HFF-Myc (cell line): ENCODE measurements at regions not wholly inside any gene's neighbourhood (a gene's known extent, or its start where the extent isn't known, plus 50 kb on each side); places are given as distances from the start of the nearest gene placed in this dataset.

Experiments
- DNase-seq: peaks from one replicate; pipeline ENCODE4 v3.0.0-alpha.2; 2011; ENCODE audit warnings: low read depth; ENCODE audit errors: extremely low read depth
- H3K4me3 ChIP-seq: replicated peaks from 2 replicates; pipeline ENCODE4 v1.5.1; 2011; ENCODE audit warnings: low read depth, mild to moderate bottlenecking, control low read depth, low read length
- TF ChIP-seq, protein P1 (sequence below): IDR thresholded peaks from 2 replicates; pipeline ENCODE4 v1.5.1; 2012; ENCODE audit warnings: mild to moderate bottlenecking, low read depth, low read length, control low read depth; ENCODE audit errors: missing control alignments

DNA sequence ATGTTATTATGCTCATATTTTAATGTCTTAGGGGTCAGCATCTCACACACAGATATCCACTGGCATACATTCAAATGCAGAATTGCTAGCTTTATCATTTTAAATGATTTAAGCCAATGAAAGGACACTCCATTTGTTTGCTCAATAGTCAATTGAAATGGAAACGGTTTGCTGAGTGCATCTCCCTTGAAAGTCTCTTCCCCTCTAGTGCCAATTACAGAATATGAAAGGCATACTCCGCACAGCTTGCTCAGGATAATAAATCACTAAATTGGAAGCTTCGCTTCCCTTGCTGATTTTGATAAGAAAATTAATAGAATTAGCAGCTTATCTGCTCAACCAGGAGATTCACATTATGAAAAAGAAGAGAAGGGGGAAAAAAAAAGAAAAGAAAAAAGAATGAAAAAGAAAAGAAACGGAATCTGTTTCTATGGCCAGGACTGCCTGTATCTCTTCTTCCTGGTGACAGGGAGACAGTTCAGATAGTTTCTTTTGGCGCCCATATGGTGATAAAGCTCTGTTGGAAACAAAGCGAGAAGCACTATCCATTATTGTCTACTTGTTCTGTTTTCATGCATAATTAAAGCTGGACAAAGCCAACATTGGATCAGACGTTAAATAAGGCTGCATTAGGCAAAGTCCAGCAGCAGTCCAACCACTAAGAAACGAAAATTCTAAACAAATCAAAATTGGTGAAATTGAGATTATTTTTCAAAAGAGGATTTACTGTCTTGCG lies 225.0 kb downstream of the GXYLT1 start:
- no peak overlapping the region for H3K4me3 ChIP-seq
- DNase-seq, result no peak
- TF ChIP-seq, protein P1, sequence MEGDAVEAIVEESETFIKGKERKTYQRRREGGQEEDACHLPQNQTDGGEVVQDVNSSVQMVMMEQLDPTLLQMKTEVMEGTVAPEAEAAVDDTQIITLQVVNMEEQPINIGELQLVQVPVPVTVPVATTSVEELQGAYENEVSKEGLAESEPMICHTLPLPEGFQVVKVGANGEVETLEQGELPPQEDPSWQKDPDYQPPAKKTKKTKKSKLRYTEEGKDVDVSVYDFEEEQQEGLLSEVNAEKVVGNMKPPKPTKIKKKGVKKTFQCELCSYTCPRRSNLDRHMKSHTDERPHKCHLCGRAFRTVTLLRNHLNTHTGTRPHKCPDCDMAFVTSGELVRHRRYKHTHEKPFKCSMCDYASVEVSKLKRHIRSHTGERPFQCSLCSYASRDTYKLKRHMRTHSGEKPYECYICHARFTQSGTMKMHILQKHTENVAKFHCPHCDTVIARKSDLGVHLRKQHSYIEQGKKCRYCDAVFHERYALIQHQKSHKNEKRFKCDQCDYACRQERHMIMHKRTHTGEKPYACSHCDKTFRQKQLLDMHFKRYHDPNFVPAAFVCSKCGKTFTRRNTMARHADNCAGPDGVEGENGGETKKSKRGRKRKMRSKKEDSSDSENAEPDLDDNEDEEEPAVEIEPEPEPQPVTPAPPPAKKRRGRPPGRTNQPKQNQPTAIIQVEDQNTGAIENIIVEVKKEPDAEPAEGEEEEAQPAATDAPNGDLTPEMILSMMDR, result no peak

GRCh38 chr12:41919048-41919447 lies 225.6 kb downstream of the GXYLT1 start:
- H3K4me3 ChIP-seq, result no peak overlapping the region

DNA sequence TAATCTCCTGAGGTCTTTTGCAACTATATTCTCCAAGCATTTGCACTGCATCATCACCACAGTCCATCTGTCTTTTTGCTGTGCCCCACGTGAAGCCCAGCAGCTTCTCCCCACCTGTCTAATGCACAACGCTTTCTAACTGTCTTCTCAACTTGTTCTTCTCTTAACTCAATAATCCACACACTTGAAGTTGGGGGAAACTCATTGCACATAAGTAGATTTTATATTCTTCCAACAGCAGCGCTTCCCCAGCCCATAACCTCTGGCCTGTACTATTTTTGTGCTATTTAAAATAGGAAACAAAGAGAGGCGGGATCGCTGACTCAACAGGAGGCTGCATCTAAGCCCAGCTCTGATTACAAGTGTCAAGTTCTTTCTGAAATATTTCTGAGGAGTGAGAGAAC lies 226.7 kb downstream of the GXYLT1 start:
- TF ChIP-seq, protein P1, result no peak
- no peak for DNase-seq
- H3K4me3 ChIP-seq, result no peak overlapping the region

More at GRCh38 chr12:41919048-41919447, 225.6 kb downstream of the GXYLT1 start:
- TF ChIP-seq, protein P1, result no peak
- DNase-seq, result no peak

GRCh38 chr12:41917181-41917580 lies 227.5 kb downstream of the GXYLT1 start:
- TF ChIP-seq, protein P1, result no peak
- H3K4me3 ChIP-seq, result no peak overlapping the region
- DNase-seq, result no peak

DNA sequence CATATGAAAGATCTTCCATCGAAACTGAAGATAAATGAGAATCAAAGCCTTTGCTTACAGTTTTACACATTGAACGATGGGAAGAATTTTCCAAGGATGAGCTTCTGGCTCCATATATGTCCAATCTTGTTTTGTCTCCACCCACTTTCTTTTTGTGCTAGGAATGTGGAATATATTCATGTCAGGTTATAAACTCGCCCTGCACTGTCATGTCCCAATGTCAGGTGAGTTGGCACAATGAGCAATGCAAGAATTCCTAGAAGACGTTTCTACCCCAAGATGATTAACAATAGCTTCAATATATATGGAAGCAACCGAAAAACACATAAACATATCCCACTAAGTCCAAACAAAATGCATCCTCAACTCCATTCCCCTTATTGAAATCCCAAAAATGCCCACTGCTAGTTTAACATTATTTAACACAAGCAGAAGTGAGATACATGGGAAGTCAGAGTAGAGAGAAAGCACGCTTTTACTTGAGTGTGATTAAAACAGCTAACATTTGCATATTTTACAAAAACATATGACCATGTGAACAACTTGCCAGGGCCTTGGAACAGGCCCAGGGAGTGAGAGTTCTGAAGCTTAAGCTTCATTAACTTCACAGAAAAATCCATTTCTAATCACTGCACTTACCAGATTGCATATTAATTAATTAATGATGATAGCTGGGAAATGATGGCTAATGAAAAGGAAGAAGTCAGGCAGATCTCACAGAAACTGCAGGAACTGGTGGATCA lies 233.9 kb downstream of the GXYLT1 start:
- DNase-seq, result no peak
- H3K4me3 ChIP-seq, result no peak overlapping the region
- TF ChIP-seq, protein P1, result no peak

- DNase-seq, result no peak
- TF ChIP-seq, protein P1, result no peak
- no peak overlapping the region for H3K4me3 ChIP-seq
These were observed 236.5 kb downstream of the GXYLT1 start for GRCh38 chr12:41908206-41908605.

DNA sequence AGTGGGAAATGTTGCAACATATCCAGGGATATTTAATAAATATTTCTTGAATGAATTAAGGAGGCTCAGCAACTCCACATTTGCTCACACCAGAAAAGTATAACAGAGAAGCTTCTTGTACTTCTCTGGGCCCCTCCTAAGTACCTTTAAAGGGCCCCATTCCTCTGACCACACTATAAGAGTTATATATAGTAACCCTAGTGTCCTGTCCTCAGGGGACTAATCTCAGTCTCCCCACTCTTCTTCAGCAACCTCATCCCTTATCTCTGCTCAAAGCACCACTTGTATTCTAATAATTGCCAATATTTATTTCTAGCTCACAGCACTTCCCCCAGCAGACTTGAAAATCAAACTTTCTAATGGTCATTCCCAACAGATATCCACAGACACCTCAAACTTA lies 237.1 kb downstream of the GXYLT1 start:
- TF ChIP-seq, protein P1, result no peak
- no peak overlapping the region for H3K4me3 ChIP-seq
- no peak for DNase-seq
